Colonic mucosa (tissue), 4 donors: ENCODE measurements at regions not wholly inside any gene's neighbourhood (a gene's known extent, or its start where the extent isn't known, plus 50 kb on each side); places are given as distances from the start of the nearest gene placed in this dataset.

Source experiments
- DNase-seq: peaks from one replicate; pipeline ENCODE4 v3.0.0-alpha.2; 2020
- H3K27ac ChIP-seq: fragments of 200-600 bp; one replicate; pipeline ENCODE4 v1.8.0; 2021
- H3K27me3 ChIP-seq: fragments of 200-600 bp; one replicate; pipeline ENCODE4 v1.8.0; 2021
- H3K36me3 ChIP-seq: fragments of 200-600 bp; one replicate; pipeline ENCODE4 v1.8.0; 2021
- H3K4me1 ChIP-seq: fragments of 200-600 bp; one replicate; pipeline ENCODE4 v1.8.0; 2021; ENCODE audit warnings: mild to moderate bottlenecking
- H3K4me3 ChIP-seq: fragments of 200-600 bp; one replicate; pipeline ENCODE4 v1.8.0; 2021
- H3K9ac ChIP-seq, 2 donors: one replicate each; pipeline ENCODE4 v1.7.0; 2013; ENCODE audit warnings: control low read depth in 2 of 2, low read depth in 2 of 2, low read length in 2 of 2
- H3K9me3 ChIP-seq: fragments of 200-600 bp; one replicate; pipeline ENCODE4 v1.8.0; 2021
- CTCF ChIP-seq: fragments of 200-600 bp; IDR thresholded peaks from one replicate; pipeline ENCODE4 v1.8.0; 2022; ENCODE audit warnings: antibody characterized with exemption, mild to moderate bottlenecking
- intact Hi-C: fragments of 100-400 bp; cut with DNase I; formaldehyde crosslinking; loops from one replicate; pipeline ENCODE4 v1.14.1; 2022
- donor health status: healthy.
- donor health status: DM: no; HTN: no; CAD: no.
- donor health status: DM: no; HTN: no; CAD: no.

- intact Hi-C loops: no loop called here
- Histone ChIP-seq H3K4me1 (no peaks in the 10 kb centered on the region), H3K27me3 (no peaks in the 10 kb centered on the region), H3K27ac (no peak overlapping the region), H3K9me3 (no peaks in the 10 kb centered on the region), H3K9ac (no peak overlapping the region), H3K36me3 (no peaks in the 10 kb centered on the region), H3K4me3 (no peak overlapping the region)
- DNase-seq: no peak
- no peak for TF ChIP-seq CTCF
Measured at GRCh38 chr10:29826801-29827450, 192.2 kb upstream of the SVIL start.

GRCh38 chr10:29826221-29826620, 191.4 kb upstream of the SVIL start:
- TF ChIP-seq CTCF: no peak
- intact Hi-C loops: no loop called here
- no peaks in the 10 kb centered on the region for H3K36me3 ChIP-seq
- DNase-seq: no peak
- no peak overlapping the region for H3K27ac ChIP-seq
- H3K27me3 ChIP-seq: no peaks in the 10 kb centered on the region
- no peaks in the 10 kb centered on the region for H3K9me3 ChIP-seq
- no peaks in the 10 kb centered on the region for H3K4me1 ChIP-seq
- H3K9ac ChIP-seq: no peak overlapping the region
- H3K4me3 ChIP-seq: no peak overlapping the region

GRCh38 chr10:29823553-29824080, 188.8 kb upstream of the SVIL start:
- no peak for DNase-seq
- Histone ChIP-seq H3K36me3 (no peaks in the 10 kb centered on the region), H3K27ac (no peak overlapping the region), H3K4me1 (no peaks in the 10 kb centered on the region), H3K27me3 (no peaks in the 10 kb centered on the region), H3K9ac (no peak overlapping the region), H3K9me3 (no peaks in the 10 kb centered on the region), H3K4me3 (no peak overlapping the region)
- TF ChIP-seq CTCF: no peak
- intact Hi-C loops: no loop called here

GRCh38 chr10:29820890-29821461, 186.2 kb upstream of the SVIL start:
- DNase-seq: no peak
- Histone ChIP-seq H3K9me3 (no peaks in the 10 kb centered on the region), H3K4me1 (no peaks in the 10 kb centered on the region), H3K27me3 (no peaks in the 10 kb centered on the region), H3K36me3 (no peaks in the 10 kb centered on the region), H3K4me3 (no peak overlapping the region), H3K27ac (no peak overlapping the region), H3K9ac (no peak overlapping the region)
- intact Hi-C loops: no loop called here
- no peak for TF ChIP-seq CTCF

GRCh38 chr10:29816801-29817558, 182.2 kb upstream of the SVIL start:
- Histone ChIP-seq H3K4me1 (no peaks in the 10 kb centered on the region), H3K36me3 (no peaks in the 10 kb centered on the region), H3K4me3 (no peak overlapping the region), H3K9me3 (no peaks in the 10 kb centered on the region), H3K27ac (no peak overlapping the region), H3K27me3 (no peaks in the 10 kb centered on the region), H3K9ac (no peak overlapping the region)
- intact Hi-C loops: no loop called here
- DNase-seq: no peak
- TF ChIP-seq CTCF: no peak
